ENCODE measurements at regions not wholly inside any gene's neighbourhood (a gene's known extent, or its start where the extent isn't known, plus 50 kb on each side); places are given as distances from the start of the nearest gene placed in this dataset.

- TF ChIP-seq CTCF (conservative IDR thresholded peaks at IDR 0.05) (no peak), EZH2 (IDR thresholded peaks at IDR 0.05; ENCODE audit: low read depth) (no peak)
Observed at GRCh38 chr4:176387571-176387970, 67.8 kb downstream of the SPCS3 start.
